Cardiac fibroblast (primary cell): ENCODE measurements at regions not wholly inside any gene's neighbourhood (a gene's known extent, or its start where the extent isn't known, plus 50 kb on each side); places are given as distances from the start of the nearest gene placed in this dataset.
"Not testable (repeated sequence)": the region's sequence is repeated elsewhere in the genome, so short reads cannot be mapped to it uniquely, and the experiment has no call there.

ENCODE experiments used
- DNase-seq, 2 donors: peaks; one replicate each; pipeline versions ENCODE4 v3.0.0 to v3.0.0-alpha.2; 2010; ENCODE audit warnings: low read depth in 2 of 2
- H3K4me3 ChIP-seq, 2 donors: replicated peaks in 1 of 2; 1 replicate in 1 of 2; 2 replicates in 1 of 2; pipeline ENCODE4 v1.5.1; 2011; ENCODE audit warnings: low read depth in 2 of 2, low read length in 2 of 2, mild to moderate bottlenecking in 2 of 2, moderate library complexity in 1 of 2
- CTCF ChIP-seq: IDR thresholded peaks from one replicate; pipeline ENCODE4 v1.5.1; 2011; ENCODE audit warnings: low read depth, mild to moderate bottlenecking, low read length, inconsistent platforms

- DNase-seq: no peak
- H3K4me3 ChIP-seq: no peak overlapping the region
- no peak for TF ChIP-seq CTCF
These were observed 193.7 kb upstream of the CFAP20DC start for GRCh38 chr3:59243476-59243875.

DNA sequence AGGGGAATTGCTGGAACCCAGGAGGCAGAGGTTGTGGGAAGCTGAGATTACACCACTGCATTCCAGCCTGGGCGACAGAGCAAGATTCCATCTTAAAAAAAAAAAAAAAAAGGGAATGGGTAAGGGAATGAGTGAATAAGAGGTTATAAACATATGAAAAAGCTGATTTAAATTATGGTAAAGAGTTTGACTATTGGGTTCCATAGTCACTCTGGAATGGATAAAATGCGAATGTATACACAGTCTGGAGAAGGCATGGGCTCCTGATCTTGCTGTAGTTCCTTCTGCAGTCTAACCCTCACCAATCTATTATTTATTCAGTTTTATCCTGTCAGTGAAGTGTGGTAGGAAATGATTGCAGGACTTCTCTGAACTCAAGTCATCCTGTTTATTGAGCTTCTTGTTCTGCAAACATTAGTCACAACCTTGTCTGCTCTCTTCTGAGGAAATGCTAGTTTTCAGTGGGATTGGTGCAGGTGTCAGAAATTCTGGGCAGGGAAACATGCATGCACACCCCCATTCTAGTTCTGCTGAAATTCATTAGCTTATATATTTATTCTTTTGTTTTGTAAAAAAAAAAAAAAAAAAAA lies 190.9 kb upstream of the CFAP20DC start:
- H3K4me3 ChIP-seq: no peak overlapping the region
- no peak for DNase-seq
- no peak for TF ChIP-seq CTCF

DNA sequence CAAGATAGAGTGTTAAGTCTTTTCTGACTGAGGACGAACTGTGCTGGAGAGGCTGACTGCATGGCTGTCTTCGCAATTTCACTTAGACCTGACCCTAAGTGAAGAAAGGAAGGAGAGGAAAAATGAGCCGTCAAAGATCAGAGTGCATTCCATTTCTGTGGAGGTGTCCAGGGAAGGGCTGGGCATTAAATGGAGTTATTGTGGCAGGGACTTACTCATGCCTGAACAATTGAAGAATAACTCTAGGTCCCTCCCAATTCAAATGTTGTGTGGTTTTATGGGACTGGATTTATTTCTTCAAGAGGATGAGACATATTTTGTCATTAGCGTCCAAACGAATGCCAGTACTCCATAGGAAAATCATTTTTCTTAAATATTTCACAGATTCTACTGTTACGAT lies 187.3 kb upstream of the CFAP20DC start:
- DNase-seq: peak in 1 of 2 donors; percentile 11
- TF ChIP-seq CTCF: no peak

DNA sequence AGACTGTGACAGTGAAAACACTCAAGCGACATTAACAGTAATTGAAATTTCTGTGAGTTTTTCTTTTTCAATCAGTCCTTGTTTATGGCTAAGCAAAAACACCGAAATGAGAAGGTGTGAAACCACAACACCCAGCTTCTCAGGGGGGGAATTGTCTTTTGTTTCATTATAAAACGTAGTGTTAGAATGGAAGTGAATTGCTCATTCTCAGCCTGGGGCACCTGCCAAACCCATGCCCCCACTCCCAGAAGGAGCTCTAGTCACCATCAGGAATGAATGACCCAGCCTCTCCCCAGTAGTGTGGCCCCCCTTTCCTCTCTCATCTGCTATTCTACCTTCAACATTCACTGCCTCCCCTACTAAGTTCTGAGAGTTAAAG lies 185.8 kb upstream of the CFAP20DC start:
- H3K4me3 ChIP-seq: no peak overlapping the region
- DNase-seq: no peak
- no peak for TF ChIP-seq CTCF

More for the DNA sequence above, 187.3 kb upstream of the CFAP20DC start:
- no peak overlapping the region for H3K4me3 ChIP-seq

DNA sequence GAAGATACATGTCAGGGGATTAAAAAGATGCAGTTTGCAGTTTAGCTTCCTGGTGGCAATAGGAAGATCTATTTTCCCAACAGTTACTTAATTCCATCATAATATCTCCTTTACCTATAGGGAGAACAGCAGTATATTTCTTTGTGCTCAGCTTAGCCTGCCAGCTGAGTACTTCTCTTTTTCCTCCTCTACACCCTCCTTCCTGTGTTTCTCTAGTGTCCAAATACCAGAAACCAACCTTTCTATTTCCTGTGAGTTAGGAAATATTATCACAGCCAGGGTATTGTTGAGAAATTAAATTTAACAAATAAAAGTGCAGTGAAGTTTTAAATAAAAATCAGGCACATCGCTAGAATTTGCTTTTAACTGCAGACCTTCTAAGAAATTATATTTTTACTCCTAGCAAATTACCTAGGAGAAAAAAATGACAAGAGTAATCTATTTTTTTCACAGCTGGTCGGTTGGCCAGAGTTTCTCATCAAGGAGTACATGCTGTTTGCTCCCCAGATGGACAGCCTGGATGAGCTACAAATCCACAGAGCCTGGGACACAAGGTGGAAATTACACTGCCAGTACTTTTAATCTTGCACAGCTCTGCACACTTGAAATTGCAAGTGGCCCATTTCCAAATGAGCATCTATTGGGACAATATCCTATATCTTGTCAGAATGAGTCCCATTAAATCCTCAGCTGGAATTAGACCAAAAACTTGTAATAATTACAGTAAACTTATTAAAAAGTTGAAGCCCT lies 185.2 kb upstream of the CFAP20DC start:
- H3K4me3 ChIP-seq: no peak overlapping the region
- TF ChIP-seq CTCF: no peak
- DNase-seq: no peak

DNA sequence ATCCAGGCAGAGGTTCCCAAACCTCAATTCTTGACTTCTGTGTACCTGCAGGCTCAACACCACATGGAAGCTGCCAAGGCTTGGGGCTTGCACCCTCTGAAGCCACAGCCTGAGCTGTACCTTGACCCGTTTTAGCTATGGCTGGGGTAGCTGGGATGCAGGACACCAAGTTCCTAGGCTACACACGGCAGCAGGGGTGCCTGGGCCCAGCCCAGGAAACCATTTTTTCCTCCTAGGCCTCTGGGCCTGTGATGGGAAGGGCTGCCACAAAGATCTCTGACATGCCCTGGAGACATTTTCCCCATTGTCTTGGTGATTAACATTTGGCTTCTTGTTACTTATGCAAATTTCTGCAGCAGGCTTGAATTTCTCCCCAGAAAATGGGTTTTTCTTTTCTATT lies 180.6 kb upstream of the CFAP20DC start:
- not testable (repeated sequence) for DNase-seq

GRCh38 chr3:59213860-59214259 lies 164.0 kb upstream of the CFAP20DC start:
- DNase-seq: no peak
- TF ChIP-seq CTCF: no peak
- no peak overlapping the region for H3K4me3 ChIP-seq

More for the DNA sequence above, 180.6 kb upstream of the CFAP20DC start:
- not testable (repeated sequence) for H3K4me3 ChIP-seq
